Lung (tissue), 11 donors: ENCODE measurements at regions not wholly inside any gene's neighbourhood (a gene's known extent, or its start where the extent isn't known, plus 50 kb on each side); places are given as distances from the start of the nearest gene placed in this dataset.

Source experiments
- ATAC-seq: fragments of 200-7000 bp; cut with Tn5 transposase; one replicate; pipeline ENCODE4 v1.9.1; 2020; ENCODE audit warnings: moderate number of reproducible peaks; ENCODE audit not compliant: insufficient read depth, low FRiP score
- DNase-seq, 3 donors: peaks; one replicate each; pipeline ENCODE4 v3.0.0-alpha.2; 2013 to 2017
- H3K27ac ChIP-seq, 2 donors: one replicate each; pipeline ENCODE4 v1.5.1; 2013; ENCODE audit warnings: mild to moderate bottlenecking in 2 of 2, moderate library complexity in 2 of 2, control low read depth in 1 of 2, inconsistent platforms in 1 of 2, low read depth in 1 of 2, low read length in 1 of 2
- H3K27me3 ChIP-seq, 3 donors: one replicate each; pipeline ENCODE4 v1.5.1; 2013; ENCODE audit warnings: low read length in 2 of 3; ENCODE audit not compliant: control insufficient read depth in 3 of 3, insufficient read depth in 3 of 3
- H3K36me3 ChIP-seq, 4 donors: one replicate each; pipeline ENCODE4 v1.5.1; 2013; ENCODE audit warnings: low read length in 4 of 4, mild to moderate bottlenecking in 1 of 4, moderate library complexity in 1 of 4; ENCODE audit not compliant: control insufficient read depth in 4 of 4, insufficient read depth in 4 of 4
- H3K4me1 ChIP-seq, 5 donors: one replicate each; pipeline ENCODE4 v1.5.1; 2013; ENCODE audit warnings: low read length in 5 of 5, mild to moderate bottlenecking in 2 of 5, moderate library complexity in 1 of 5; ENCODE audit not compliant: control insufficient read depth in 5 of 5, insufficient read depth in 5 of 5
- H3K4me3 ChIP-seq: one replicate; pipeline ENCODE4 v1.5.1; 2013; ENCODE audit warnings: mild to moderate bottlenecking, control low read depth, moderate library complexity
- H3K9ac ChIP-seq, 2 donors: one replicate each; pipeline ENCODE4 v1.5.1; 2013; ENCODE audit warnings: low read length in 2 of 2, control low read depth in 1 of 2; ENCODE audit not compliant: insufficient read depth in 1 of 2
- H3K9me3 ChIP-seq, 4 donors: one replicate each; pipeline ENCODE4 v1.5.1; 2013; ENCODE audit warnings: low read length in 3 of 4, mild to moderate bottlenecking in 1 of 4, moderate library complexity in 1 of 4; ENCODE audit not compliant: control insufficient read depth in 4 of 4, insufficient read depth in 3 of 4
- CTCF ChIP-seq: IDR thresholded peaks from 2 replicates; pipeline ENCODE4 v1.5.1; 2012; ENCODE audit warnings: mild to moderate bottlenecking; ENCODE audit errors: control extremely low read depth, extremely low read depth
- WGBS, 2 donors: extraction: QIAGEN DNeasy Blood & Tissue Kit; methylation state at CpG; one replicate each; pipeline ENCODE4 v1.1.7; 2013; 5-methylcytosine and 5-hydroxymethylcytosine counted together
- donor health status: control.
- donor health status: control.
- donor health status: Bipolar disorder and iron deficiency.
- donor health status: healthy.
- donor health status: DM: yes; HTN: yes; CAD: no.

GRCh38 chr2:195319548-195320412, 337.2 kb upstream of the SLC39A10 start:
- Histone ChIP-seq H3K4me3 (no peak overlapping the region), H3K4me1 (peaks cover 0 to 6% (median 0%) of the 10 kb centered on the region in 5 donors), H3K9ac (no peak overlapping the region), H3K9me3 (no peaks in the 10 kb centered on the region), H3K27ac (no peak overlapping the region), H3K27me3 (no peaks in the 10 kb centered on the region), H3K36me3 (no peaks in the 10 kb centered on the region)
- DNase-seq (no peak), ATAC-seq (no peak)
- no peak for TF ChIP-seq CTCF
- 0 to 52% methylated on average over 1 of the region's 1 CpG for whole genome bisulfite sequencing, 2 donors

GRCh38 chr2:195319112-195319460, 337.9 kb upstream of the SLC39A10 start:
- no peaks in the 10 kb centered on the region for H3K36me3 ChIP-seq
- no peak overlapping the region for H3K9ac ChIP-seq
- peaks cover 0 to 6% (median 0%) of the 10 kb centered on the region in 5 donors for H3K4me1 ChIP-seq
- peak in 1 of 3 donors; percentile 22 for DNase-seq
- peak; percentile 62 for ATAC-seq
- no peaks in the 10 kb centered on the region for H3K9me3 ChIP-seq
- H3K4me3 ChIP-seq: no peak overlapping the region
- TF ChIP-seq CTCF: no peak
- H3K27ac ChIP-seq: no peak overlapping the region
- H3K27me3 ChIP-seq: no peaks in the 10 kb centered on the region
- 63 to 74% methylated on average over 3 of the region's 3 CpGs for WGBS, 2 donors

- DNase-seq: peak; percentile 26 to 70 (median 58)
- no peaks in the 10 kb centered on the region for H3K27me3 ChIP-seq
- TF ChIP-seq CTCF: peak; percentile 24
- no peaks in the 10 kb centered on the region for H3K36me3 ChIP-seq
- no peak overlapping the region for H3K9ac ChIP-seq
- no peak overlapping the region for H3K27ac ChIP-seq
- H3K4me3 ChIP-seq: no peak overlapping the region
- H3K4me1 ChIP-seq: peaks cover 0 to 6% (median 0%) of the 10 kb centered on the region in 5 donors
- 8% methylated on average over 2 of the region's 2 CpGs for WGBS, 2 donors
- H3K9me3 ChIP-seq: no peaks in the 10 kb centered on the region
- ATAC-seq: no peak
Observed at GRCh38 chr2:195318440-195319111, 338.4 kb upstream of the SLC39A10 start.
